ENCODE measurements at regions not wholly inside any gene's neighbourhood (a gene's known extent, or its start where the extent isn't known, plus 50 kb on each side); places are given as distances from the start of the nearest gene placed in this dataset.

DNA sequence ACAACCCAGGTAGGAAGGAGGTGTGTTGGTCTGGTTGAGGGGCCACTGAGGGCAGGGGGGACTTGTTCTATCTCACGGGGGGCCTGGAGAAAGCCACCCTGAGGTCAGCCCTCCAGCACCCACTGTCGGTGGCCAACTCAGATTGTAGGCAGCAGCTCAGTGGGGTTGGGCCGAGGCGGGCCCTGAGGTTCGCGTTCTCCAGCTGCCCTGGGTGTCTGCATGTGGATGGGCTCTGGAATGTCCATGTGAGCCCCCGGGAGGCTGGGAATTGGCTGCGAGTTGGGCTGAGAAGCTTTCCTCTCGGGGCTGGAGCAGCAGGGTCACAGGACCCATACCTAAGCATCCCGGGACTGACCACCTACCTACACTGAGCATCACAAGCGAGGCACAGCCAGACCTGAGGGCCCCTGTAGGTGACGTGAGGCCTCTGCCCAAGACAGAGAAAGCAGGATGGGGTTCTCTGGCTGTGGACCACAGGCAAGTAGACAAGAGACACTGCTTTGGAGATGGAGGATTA lies 70.3 kb upstream of the HAAO start:
- Histone ChIP-seq H3K27ac (ENCODE audit: low read depth, low read length, poor library complexity, severe bottlenecking) (no peak overlapping the region), H3K36me3 (ENCODE audit: insufficient read depth, low read length, poor library complexity, severe bottlenecking) (no peaks in the 10 kb centered on the region), H3K27me3 (replicated peaks; ENCODE audit: insufficient read depth, low read depth, low read length, poor library complexity) (no peaks in the 10 kb centered on the region), H3K4me3 (ENCODE audit: low read depth, low read length, poor library complexity, severe bottlenecking) (no peak overlapping the region), H3K9me3 (ENCODE audit: low read depth, low read length, poor library complexity, severe bottlenecking) (no peaks in the 10 kb centered on the region), H3K4me1 (ENCODE audit: insufficient read depth, low read length, poor library complexity, severe bottlenecking) (no peaks in the 10 kb centered on the region)
- BruUV-seq (replicated peaks) = no TSS peak
- POLR2A ChIA-PET (ENCODE audit: low non-redundant PET) = no interaction called here
- intact Hi-C loops (cut with micrococcal nuclease; ENCODE audit: unreplicated experiment) = no loop called here
- CTCF ChIA-PET = no interaction called here
- no peak for DNase-seq (ENCODE audit: low spot score)
- no peak for TF ChIP-seq EZH2 (IDR thresholded peaks at IDR 0.05; ENCODE audit: borderline replicate concordance, low read depth, low read length, poor library complexity, severe bottlenecking)
- TF ChIP-seq, protein P1, sequence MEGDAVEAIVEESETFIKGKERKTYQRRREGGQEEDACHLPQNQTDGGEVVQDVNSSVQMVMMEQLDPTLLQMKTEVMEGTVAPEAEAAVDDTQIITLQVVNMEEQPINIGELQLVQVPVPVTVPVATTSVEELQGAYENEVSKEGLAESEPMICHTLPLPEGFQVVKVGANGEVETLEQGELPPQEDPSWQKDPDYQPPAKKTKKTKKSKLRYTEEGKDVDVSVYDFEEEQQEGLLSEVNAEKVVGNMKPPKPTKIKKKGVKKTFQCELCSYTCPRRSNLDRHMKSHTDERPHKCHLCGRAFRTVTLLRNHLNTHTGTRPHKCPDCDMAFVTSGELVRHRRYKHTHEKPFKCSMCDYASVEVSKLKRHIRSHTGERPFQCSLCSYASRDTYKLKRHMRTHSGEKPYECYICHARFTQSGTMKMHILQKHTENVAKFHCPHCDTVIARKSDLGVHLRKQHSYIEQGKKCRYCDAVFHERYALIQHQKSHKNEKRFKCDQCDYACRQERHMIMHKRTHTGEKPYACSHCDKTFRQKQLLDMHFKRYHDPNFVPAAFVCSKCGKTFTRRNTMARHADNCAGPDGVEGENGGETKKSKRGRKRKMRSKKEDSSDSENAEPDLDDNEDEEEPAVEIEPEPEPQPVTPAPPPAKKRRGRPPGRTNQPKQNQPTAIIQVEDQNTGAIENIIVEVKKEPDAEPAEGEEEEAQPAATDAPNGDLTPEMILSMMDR (conservative IDR thresholded peaks at IDR 0.05; ENCODE audit: low read depth, low read length) = no peak

DNA sequence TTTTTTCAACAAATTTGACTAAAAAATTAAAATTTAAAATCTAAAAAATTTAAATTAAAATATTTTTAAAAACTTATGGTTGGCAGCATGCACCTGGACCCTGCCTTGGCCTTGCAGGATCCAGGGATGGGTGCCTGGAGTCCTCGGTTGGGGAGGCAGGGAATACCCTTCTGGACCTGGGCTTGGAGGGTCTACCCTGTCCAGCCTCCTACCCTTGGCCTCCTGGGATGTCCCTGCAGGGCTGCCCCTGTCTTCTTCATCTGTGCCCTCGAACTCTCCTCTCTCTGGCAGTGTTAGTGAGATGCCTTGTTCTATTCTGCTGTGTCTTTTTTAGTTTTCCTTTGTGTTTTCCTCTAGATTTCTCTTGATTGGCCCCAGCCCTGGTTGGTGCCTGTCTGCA lies 68.9 kb upstream of the HAAO start:
- CTCF ChIA-PET = no interaction called here
- Histone ChIP-seq H3K4me3 (ENCODE audit: low read depth, low read length, poor library complexity, severe bottlenecking) (no peak overlapping the region), H3K27ac (ENCODE audit: low read depth, low read length, poor library complexity, severe bottlenecking) (no peak overlapping the region), H3K9me3 (ENCODE audit: low read depth, low read length, poor library complexity, severe bottlenecking) (no peaks in the 10 kb centered on the region), H3K4me1 (ENCODE audit: insufficient read depth, low read length, poor library complexity, severe bottlenecking) (no peaks in the 10 kb centered on the region), H3K36me3 (ENCODE audit: insufficient read depth, low read length, poor library complexity, severe bottlenecking) (no peaks in the 10 kb centered on the region), H3K27me3 (replicated peaks; ENCODE audit: insufficient read depth, low read depth, low read length, poor library complexity) (no peaks in the 10 kb centered on the region)
- TF ChIP-seq EZH2 (IDR thresholded peaks at IDR 0.05; ENCODE audit: borderline replicate concordance, low read depth, low read length, poor library complexity, severe bottlenecking) = no peak
- TF ChIP-seq, protein P1 (conservative IDR thresholded peaks at IDR 0.05; ENCODE audit: low read depth, low read length) = no peak
- DNase-seq (ENCODE audit: low spot score) = no peak
- BruUV-seq (replicated peaks) = no TSS peak
- intact Hi-C loops (cut with micrococcal nuclease; ENCODE audit: unreplicated experiment) = no loop called here
- POLR2A ChIA-PET (ENCODE audit: low non-redundant PET) = interaction anchor here (0.6 kb wide), 1 partner anchor 716 kb away, joined by 8 read pairs; no protein-coding TSS in a partner anchor

DNA sequence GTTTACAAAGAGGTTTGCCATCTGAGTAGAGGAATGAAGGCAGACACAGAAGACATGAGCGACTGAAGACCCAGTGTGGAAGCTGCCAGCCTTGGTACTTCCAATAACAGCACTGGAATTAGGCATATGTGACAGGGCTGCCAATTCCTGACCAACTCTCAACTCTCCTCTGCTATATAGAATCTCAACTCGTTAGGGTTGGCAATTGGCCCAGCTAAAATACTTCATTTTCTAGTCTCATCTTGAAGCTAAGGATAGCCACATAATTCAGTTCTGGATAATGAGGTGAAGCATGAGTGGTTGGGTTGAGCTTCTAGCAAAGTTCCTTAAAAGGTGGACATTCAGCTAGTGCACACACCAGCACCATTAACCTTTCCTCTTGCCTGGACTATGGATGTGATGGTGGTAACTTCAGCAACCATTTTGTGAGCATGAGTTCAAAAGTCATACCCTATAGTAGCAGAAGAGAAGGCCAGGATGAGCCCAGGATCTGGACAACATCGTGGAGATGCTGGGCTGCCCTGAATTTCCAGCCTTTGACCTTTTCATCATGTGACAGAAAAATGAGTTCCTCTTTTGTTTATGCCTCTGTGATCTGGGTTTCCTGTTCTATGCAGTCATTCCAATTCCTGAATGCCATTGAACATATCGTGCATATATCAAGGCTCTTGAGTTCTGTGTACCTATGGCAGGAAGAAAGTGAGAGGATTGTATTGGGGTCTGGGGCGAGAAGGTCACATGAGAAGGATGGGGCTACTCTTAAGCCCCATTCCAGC lies 68.1 kb upstream of the HAAO start:
- Histone ChIP-seq H3K4me3 (ENCODE audit: low read depth, low read length, poor library complexity, severe bottlenecking) (no peak overlapping the region), H3K27me3 (replicated peaks; ENCODE audit: insufficient read depth, low read depth, low read length, poor library complexity) (no peaks in the 10 kb centered on the region), H3K27ac (ENCODE audit: low read depth, low read length, poor library complexity, severe bottlenecking) (no peak overlapping the region), H3K36me3 (ENCODE audit: insufficient read depth, low read length, poor library complexity, severe bottlenecking) (no peaks in the 10 kb centered on the region), H3K9me3 (ENCODE audit: low read depth, low read length, poor library complexity, severe bottlenecking) (no peaks in the 10 kb centered on the region), H3K4me1 (ENCODE audit: insufficient read depth, low read length, poor library complexity, severe bottlenecking) (no peaks in the 10 kb centered on the region)
- intact Hi-C loops (cut with micrococcal nuclease; ENCODE audit: unreplicated experiment) = no loop called here
- POLR2A ChIA-PET (ENCODE audit: low non-redundant PET) = no interaction called here
- BruUV-seq (replicated peaks) = no TSS peak
- CTCF ChIA-PET = no interaction called here
- DNase-seq (ENCODE audit: low spot score) = no peak
- TF ChIP-seq, protein P1 (conservative IDR thresholded peaks at IDR 0.05; ENCODE audit: low read depth, low read length) = no peak
- no peak for TF ChIP-seq EZH2 (IDR thresholded peaks at IDR 0.05; ENCODE audit: borderline replicate concordance, low read depth, low read length, poor library complexity, severe bottlenecking)
